Fibroblast of skin of left quadriceps (primary cell): ENCODE measurements at regions not wholly inside any gene's neighbourhood (a gene's known extent, or its start where the extent isn't known, plus 50 kb on each side); places are given as distances from the start of the nearest gene placed in this dataset.
A peak's percentile ranks its signal among the peaks of the same experiment; 100 is the strongest.

Source experiments
- DNase-seq, 2 experiments: peaks; one replicate each; pipeline ENCODE4 v3.0.0-alpha.2; 2013; ENCODE audit warnings: low read depth in 2 of 2

DNA sequence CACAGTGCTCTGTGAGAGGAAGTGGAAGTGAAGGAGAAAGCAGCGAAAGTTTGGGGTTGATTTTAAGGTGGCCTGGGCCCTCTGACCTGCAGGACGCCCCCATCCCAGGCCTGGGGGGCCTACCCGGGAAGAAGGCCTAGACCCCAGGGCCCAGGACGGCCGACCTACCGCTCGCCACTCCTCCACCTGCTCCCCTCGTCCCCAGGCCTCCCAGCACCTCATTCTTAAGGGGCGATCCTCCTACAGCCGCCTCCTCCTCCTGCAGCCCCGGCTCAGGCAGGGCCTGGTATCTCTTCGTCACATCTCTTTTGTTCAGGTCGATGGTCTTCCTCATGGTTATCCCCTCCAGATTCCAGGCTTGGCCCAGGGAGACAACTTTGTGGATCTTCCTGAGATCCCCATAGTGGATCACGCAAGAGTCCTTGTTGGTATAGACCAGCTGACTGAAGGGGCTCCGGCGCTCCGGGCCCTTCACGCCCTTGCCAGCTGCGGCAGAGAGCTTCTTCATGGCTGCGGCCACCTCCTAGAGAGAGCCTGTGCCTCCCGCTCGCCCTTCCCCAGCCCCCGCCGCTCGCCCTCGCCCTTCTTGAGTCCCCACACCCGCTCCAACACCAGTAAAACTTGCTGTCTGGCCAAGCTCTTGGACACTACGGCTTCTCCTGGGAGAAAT lies 117.5 kb downstream of the OR13A1 start:
- DNase-seq: no peak

DNA sequence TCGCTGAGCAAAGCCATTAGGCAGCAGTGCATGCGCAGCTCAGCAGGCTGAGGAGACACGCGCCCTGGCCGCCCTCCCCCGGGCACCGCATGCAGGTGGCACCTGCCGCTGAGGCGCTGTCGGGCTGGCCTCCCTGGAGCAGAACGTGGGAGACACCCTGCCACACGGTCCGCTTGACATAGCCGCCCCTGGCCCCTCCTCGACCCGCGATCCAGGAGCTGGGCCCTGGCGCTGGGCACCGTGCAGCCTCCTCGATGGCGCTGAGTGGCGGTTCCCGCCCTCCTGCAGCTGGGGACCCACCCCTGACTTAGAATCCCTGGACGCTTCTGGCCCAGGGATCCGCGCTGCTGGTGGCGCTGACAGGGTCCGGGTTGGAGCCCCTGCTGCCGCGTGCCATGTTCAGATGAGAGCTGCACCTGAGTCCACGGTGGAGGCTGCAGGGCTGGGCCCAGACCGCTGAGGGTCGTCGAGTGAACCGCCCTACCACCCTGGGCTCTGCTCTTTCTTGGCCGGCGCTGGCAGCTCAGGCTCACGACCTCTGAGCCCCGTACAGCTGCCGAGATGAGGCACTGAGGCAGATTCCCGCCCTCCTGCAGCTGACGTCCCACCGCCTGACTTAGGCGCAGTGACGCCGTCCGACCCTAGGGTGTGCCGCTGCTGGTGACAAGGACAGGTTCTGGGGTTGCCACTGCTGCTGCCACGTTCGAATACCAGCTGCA lies 116.8 kb downstream of the OR13A1 start:
- no peak for DNase-seq

DNA sequence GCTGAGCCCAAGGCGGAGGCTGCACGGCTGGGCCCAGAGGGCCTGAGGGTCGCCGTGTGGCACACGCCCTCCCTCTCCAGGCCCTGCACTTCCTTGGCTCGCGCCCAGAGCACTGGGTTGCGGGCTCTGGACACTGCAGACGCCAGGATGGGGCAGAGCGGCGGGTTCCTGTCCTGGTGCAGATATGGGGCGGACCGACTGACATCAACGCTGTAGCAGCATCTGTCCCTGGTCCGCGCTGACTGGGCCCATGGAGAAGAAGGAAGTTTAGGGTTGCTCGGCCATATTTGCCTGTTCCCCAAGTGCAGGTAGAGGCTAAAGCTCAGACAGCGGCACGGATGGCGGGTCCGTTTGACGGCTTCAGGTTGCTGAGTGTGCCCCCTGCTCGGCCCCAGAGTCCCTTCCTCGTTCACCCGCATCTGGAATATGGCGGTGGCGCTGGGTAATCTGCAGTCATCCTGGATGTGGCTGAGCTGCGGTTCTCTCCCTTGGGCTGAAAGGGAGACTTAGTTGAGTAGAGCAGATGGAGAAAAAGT lies 116.1 kb downstream of the OR13A1 start:
- no peak for DNase-seq

DNA sequence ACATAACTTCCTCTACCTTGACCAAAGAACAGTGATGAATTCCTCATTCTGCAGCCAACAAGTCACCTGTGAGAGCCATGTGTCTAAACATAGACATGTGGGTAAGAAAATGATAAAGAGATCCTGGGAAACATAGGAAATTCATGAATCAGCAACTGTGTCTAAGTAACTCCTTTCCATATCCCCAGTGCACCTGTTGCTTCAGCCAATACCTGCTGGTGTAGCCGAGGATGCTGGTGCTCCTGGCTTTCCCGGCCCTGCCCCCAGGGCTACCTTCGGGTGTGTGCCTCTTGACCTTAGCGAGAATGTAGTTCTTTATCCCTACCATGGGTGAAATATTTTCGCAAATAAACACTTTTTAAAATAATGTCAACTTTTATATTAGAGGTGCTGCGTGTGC lies 114.1 kb downstream of the OR13A1 start:
- DNase-seq: no peak

DNA sequence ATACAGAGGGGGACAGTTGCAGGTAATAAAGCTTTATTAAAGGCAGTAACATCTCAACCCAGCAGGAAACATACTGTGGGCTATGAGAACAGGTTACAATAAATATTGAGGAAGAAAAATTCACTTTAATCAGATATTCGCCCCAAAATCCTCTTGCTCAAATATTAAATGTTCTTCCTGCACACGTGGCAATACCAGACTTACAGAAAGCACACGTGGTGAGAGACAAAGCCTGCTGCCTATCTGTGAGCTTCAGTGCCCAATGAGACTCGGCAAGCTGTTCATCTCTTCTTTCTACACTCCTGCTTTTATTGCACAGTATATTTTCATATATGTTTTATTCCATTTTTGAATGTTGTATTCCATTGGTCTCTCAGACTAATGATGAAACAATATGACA lies 113.2 kb downstream of the OR13A1 start:
- DNase-seq: no peak

DNA sequence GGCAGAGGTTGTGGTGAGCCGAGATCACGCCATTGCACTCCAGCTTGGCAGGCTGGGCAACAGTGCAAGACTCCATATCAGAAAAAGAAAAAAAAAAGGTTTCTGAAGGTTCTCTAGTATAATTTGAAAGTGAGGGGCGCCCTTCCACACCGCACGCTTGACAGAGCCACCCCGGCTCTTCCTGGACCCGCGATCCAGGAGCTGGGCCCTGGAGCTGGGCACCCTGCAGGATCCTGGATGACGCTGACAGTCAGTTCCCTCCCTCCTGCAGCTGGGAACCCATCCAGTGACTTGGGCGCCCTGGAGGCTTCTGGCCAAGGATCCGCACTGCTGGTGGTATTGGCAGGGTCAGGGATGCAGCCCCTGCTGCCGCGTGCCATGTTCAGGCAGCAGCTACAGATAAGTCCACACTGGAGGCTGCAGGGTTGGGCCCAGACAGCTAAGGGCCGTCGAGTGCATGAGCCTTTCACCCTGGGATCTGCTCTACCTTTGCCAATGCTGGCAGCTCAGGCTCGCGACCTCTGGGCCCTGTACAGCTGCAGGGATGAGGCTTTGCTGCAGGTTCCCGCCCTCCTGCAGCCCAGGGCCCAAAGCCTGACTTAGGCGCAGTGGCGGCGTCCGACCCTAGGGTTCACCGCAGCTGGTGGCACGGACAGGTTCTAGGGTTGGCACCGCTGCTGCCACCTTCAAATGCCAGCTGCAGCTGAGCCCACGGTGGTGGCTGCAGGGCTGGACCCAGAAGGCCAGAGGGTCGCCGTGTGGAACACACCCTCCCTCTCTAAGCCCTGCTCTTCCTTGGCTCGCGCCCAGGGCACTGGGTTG lies 110.2 kb downstream of the OR13A1 start:
- no peak for DNase-seq

DNA sequence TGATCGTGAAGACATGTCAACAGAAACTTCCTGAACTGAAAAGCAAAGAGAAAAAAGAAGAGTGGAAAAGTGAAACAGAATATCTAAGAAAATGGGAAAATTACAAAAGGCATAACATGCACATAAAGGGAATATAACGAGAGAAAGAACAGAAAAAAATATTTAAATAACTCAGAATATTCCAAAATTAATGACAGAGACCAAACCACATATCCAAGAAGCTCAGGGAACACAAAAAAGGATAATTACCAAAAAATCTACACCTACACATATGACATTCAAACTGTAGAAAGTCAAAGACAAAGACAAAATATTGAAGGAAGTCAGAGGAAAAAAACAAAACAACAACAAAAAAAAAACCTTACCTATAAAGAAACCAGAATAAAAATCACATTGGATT lies 105.5 kb downstream of the OR13A1 start:
- no peak for DNase-seq

DNA sequence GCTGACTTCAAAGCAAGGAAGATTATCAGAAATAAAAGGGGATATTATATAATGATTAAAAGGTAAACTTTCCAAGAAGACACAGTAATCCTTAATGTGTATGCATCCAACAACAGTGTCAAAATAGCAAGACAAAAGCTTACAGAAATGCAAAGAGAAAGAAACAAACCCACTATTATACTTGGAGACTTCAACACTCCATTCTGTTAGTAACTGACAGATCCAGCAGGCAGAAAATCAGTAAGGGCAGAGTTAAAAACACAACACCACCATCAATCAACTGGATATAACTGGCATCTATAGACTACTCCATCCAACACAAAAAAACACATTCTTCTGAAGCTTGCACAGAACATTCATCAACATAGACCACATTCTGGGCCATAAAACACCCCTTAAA lies 103.8 kb downstream of the OR13A1 start:
- no peak for DNase-seq

DNA sequence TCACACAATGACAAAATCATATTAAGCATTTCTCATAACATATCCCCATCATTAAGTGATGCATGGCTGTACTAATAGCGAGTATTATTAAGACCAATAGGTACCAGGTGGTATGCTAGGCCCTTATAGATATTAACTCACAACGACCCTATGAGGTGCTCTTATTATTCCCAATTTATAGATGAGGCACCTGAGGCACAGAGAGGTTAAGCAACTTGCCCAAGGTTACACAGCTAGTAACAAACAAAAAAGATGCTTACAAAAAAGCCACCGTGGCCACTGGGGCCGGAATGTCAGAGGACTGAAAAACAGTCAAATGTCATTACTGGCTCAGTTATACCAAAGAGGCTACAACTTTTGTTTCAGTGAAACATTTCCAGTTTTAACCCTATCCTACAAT lies 96.0 kb downstream of the OR13A1 start:
- no peak for DNase-seq

DNA sequence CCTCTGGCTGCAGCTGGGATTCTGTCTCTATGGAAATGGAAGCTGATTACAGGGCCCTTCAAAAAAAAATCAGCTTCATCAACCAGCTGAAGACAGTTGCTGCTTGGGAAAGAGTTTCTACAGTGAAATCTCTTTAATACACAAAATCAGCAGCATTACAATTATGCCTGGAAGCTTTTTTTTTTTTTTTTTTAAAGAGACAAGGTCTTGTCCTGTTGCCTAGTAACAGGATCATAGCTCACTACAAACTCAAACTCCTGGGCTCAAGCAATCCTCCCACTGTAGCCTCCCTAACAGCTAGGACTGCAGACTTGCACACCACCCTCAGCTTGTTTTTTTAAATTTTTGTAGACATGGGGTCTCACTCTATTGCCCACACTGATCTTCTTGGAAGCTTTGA lies 94.5 kb downstream of the OR13A1 start:
- DNase-seq: no peak

DNA sequence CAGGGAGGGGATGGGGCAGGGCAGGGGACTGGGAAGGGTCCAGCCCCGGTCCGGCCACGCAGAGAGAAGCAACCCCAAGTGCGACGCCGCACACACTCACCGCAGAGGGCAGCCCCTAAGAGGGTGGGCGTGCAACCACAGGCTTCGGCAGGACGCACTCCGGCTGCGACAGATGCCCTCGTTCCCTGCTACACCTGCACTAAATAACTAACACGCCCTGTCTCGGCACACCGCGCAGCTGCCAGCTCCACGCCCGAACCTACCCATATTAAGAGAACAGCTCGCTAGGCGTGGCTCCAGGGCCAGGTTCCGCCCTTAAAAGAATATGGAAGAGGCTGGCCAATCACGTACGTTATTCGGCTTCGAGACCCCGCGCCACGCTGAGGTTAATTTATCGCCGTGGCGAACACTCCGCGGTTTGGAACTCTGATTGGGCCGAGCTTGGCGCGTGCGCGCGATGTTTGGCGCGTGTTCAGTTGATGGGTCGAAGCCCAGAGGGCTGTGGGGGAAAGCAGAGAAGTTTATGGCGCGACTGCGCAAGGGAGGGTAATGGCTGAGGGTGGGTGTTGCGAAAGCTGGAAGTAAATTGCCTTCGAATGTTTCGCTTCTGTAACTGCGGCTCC lies 91.1 kb downstream of the OR13A1 start:
- DNase-seq: no peak

DNA sequence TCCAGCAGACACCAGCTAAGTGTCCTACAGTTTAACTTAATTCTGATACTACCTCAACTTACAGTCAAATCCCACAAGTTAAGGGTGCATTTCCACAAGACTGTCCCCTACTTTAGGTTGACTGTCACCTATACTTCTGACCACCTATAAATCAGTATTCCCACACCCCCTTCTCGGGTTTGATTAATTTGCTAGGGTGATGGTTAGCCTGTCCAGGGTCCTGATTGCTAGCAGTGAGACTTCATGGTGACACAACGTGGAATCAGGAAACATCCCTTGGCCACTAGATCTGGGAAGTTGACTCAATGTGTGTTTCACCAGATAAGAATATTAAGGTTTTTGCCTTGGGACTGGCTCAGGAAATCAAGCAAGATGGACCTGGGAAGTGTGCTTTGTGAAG lies 88.4 kb downstream of the OR13A1 start:
- no peak for DNase-seq

DNA sequence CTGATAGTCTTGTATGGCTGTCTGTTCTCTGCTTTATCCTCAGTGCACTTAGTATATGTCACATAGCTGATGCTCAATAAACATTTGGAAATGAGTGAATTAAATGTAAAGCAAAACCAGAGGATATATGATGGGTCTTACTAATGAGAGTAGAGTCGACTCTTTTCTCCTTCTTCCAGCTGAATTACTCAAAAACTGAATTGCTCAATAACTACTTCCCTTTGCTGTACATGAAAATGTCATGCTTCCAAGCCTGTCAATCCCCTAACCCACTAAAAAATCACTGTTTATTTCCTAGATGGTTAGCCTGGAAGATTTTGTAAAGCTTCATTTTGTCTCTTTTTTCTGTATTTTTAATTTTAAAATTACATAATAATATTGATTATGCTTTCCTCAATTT lies 88.0 kb downstream of the OR13A1 start:
- DNase-seq: no peak

DNA sequence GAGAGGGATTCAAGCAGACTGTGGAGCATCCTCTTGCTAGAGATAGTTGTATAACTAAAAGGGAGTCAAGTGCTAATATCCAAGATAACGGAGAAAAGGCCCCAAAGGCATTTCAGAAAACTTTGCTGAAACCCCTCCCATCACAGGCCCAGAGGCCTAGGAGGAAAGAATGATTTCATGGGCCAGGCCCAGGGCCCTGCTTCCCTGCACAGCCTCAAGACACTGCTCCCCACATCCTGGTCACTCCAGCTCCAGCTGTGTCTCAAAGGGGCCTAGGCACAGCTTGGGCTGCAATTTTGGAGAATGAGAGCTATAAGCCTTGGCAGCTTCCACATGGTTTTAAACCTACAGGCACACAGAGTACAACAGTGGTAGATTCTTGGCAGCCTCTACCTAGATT lies 85.6 kb downstream of the OR13A1 start:
- no peak for DNase-seq

DNA sequence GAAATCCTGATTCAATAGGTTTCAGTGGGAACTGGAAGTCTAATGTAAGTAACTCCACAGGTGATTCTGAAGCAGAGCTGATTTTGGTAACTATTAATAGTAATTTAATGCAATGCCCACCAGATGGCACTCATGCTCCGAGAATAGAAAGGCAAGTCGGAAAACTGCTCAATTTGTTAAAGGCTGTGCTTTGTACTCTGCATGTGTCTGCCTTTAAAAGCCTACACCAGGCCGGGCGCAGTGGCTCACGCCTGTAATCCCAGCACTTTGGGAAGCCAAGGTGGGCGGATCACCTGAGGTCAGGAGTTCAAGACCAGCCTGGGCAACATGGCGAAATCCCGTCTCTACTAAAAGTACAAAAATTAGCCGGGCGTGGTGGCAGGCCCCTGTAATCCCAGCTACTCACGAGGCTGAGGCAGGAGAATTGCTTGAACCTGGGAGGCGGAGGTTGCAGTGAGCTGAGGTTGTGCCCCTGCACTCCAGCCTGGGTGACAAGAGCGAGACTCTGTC lies 80.1 kb downstream of the OR13A1 start:
- DNase-seq: peak; percentile 44 to 55

DNA sequence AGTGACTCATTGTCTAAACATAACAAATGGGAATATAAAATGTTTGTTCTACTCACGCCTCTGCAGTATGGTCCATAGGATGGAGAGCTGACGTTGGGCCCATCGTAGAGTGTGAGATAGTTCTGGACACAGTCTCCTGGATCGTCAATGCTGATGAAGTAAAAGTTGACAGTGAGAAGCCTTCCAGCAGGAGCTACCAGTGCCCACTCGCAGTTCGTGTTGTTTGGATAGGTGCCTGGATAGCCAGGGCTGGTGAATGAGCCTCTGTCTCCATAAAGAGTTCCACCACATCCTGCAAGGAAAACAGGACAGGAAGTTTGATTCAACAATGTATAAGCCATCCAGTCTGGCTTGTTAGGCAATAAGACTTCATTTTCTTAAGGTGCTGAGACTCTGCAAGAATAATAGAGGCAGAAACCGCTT lies 79.6 kb downstream of the OR13A1 start:
- DNase-seq: no peak

DNA sequence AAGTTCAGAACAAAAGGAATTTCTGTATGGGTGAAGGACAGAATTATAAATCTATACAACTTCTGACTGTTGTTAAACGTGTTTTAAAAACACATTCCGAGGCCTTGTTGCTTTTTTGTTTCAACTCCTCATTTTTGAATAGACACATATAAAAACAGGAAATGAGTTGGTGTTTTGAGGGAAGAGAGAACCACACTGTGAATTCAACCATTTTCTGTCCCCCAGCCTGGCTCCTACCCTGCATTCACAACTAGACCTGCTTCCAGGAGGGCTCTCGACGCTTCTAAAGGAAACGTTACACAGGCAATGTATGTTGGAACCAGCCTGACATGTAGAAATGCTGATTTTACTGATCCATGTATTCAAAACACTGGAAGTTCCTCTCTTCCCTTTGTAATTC lies 76.5 kb downstream of the OR13A1 start:
- no peak for DNase-seq

DNA sequence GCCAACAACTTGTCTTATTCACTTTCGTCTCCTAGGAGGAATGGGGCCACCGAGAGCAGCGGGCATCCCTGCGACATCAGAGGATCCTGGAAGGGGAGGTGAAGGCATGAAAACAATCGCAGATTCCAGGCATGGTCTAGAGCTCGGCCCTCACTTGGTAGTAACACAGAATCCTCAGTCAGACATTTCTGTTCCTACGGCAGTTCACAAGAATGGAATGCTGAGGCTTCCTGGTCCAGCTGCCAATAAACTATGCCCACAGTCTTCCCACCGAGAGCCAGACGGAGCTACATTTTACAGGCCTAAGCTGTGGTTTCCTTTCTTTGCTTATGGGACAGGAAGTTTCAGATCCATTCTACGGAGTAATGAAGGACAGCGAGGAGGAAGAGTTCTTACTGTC lies 75.8 kb downstream of the OR13A1 start:
- DNase-seq: no peak

DNA sequence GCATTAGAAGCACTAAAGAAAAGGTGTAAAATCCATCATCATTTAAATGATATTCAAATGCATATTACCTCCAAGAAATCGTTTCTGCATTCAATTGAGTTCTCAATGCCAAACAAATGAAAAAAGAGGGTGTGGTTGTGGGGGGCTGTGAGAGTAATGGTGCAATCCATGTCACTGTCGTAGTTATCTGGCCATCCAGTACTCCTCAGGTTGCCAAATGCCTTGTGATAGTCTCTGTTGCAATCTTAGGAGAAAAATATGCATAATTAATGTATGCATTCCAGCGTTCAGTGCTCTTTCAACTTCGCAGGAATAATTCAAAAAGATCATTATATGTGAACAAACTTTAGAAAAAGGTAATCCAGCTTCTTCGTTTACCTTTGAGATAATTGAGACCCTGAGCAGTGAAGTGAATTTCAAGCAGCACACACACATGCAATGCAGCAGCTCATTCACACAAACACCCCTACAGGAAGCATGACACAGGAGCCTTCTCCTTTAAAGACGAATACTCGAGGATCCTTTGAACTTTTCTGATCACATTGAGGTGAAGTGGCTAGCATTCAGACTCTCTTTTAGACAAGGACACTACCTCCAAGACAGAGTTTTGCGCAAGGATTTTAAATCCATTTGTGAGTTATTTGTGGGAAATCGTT lies 73.4 kb downstream of the OR13A1 start:
- no peak for DNase-seq

DNA sequence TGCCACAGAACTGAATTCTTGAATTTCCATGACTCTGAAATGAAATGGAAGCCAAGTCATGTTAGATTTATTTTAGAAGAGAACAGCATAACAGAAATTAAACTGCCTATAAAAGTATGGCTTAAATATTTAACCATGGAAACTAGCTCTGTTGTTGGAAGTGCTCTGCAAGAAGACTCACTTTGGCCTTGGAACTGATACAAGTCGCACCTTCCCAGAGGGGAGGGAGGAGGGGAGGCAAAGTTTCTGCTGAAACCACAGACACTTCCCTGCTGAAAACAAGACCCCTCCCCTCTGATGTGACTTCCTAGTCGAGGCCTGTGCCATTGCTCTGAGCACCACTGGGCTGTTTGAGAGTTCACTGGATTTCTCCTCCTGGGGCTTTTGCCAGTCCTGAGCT lies 72.1 kb downstream of the OR13A1 start:
- DNase-seq: no peak

DNA sequence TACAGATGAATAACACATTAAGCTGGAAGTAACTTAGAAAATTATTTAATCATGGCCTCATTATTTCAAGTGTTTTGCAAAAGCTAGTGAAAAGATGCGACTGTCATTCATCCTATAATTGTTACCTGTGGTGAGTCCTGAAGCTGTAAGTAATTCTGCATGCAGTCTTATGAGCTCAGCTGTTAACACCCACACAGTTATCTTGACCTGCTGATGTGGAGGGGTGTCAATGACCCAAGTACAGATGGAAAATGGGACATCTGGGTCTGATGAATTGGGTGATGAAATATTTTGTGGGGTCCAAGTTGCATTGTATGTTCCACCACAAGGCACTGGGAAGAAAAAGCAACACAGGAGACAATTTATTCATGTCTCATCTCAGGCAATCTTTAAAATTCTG lies 68.9 kb downstream of the OR13A1 start:
- no peak for DNase-seq
